HG03439 (cell line): ENCODE measurements at regions not wholly inside any gene's neighbourhood (a gene's known extent, or its start where the extent isn't known, plus 50 kb on each side); places are given as distances from the start of the nearest gene placed in this dataset.
"Not testable (repeated sequence)": the region's sequence is repeated elsewhere in the genome, so short reads cannot be mapped to it uniquely, and the experiment has no call there.

Experiments used
- ATAC-seq: cut with Tn5 transposase; IDR thresholded peaks from one replicate; pipeline ENCODE4 v1.9.1; 2021; ENCODE audit warnings: mild to moderate bottlenecking, moderate library complexity; ENCODE audit not compliant: unreplicated experiment

DNA sequence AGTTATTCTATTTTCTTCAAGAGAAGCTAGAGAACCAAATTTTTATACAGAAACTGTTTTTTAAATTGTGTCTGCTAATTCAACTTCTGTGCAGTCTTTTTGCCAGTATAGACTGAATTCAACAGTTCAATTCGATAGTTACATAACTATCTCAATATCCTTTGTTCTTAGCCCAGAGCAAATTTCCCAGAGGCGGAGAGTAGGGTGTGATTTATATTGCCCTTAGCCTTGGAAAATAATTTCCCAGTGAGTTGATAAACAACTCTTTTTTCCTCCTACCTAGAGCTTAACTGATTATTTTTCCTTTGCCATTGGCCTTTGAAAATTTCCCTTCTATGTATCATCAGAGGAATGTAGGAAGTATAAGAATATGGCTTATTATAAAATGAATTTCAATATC is 420.5 kb downstream of the NSUN3 start:
- ATAC-seq, result no peak

- ATAC-seq, result no peak
Measured at GRCh38 chr3:94494992-94495391, 432.1 kb downstream of the NSUN3 start.

- ATAC-seq, result no peak
Measured at GRCh38 chr3:94500146-94500545, 437.3 kb downstream of the NSUN3 start.

DNA sequence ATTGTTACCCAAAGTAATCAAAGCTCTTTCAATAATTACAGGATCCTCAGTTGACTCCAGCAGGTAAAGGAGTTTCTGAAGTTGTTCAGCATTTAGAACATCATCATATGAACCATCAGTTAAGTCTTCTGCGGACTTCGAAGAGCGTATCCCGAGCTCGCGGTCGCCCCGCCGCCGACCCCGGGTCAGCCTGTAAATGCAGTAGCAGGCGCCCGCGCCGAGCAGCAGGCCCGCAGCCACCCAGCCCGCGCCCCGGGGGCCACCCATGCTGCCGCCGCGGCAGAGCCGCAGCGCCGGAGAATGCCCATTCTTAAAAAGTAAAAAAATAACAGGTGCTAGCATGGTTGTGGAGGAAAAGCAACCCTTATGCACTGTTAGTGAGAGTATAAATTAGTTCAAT is 444.5 kb downstream of the NSUN3 start:
- ATAC-seq, result not testable (repeated sequence)

DNA sequence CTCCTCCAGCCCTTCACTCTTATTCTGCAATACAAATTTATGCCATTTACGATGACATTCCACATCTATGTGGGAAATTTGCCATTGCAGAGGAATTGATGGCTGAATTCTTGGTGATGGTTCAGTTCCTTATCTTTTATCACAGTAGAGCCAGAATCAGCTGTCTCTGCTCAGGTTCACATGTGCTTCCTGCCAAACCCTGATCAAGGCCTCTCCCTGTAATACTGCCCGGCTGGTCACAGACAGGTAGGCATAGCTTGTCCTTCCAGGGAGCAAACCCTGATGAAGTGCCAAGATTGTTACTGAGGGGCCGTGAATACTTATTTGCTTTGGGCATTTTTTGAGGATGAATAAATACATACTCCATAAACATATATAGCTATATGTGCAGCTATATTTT is 450.0 kb downstream of the NSUN3 start:
- no peak for ATAC-seq

GRCh38 chr3:94513600-94513999 is 450.7 kb downstream of the NSUN3 start:
- ATAC-seq, result no peak

DNA sequence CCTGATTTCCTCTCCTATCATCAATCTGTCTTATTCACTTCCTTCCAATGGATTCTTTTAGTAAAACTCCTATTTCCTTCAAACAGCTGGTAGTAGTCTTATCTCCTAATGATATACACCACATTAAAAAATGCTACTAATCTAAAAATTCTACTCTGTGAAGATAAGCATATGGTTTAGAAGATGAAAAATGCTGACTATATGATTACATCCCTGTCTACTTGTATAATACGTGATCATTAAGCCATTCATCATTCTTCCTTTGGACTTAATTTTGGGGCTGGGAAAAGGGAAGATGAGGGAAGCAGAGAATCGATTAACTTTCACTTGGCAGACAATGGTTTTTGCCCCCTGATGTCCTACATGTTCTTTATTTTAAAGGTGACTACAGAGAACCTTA is 453.1 kb downstream of the NSUN3 start:
- ATAC-seq, result no peak

GRCh38 chr3:94520364-94520763 is 457.5 kb downstream of the NSUN3 start:
- no peak for ATAC-seq

GRCh38 chr3:94522488-94522887 is 459.6 kb downstream of the NSUN3 start:
- ATAC-seq, result no peak

DNA sequence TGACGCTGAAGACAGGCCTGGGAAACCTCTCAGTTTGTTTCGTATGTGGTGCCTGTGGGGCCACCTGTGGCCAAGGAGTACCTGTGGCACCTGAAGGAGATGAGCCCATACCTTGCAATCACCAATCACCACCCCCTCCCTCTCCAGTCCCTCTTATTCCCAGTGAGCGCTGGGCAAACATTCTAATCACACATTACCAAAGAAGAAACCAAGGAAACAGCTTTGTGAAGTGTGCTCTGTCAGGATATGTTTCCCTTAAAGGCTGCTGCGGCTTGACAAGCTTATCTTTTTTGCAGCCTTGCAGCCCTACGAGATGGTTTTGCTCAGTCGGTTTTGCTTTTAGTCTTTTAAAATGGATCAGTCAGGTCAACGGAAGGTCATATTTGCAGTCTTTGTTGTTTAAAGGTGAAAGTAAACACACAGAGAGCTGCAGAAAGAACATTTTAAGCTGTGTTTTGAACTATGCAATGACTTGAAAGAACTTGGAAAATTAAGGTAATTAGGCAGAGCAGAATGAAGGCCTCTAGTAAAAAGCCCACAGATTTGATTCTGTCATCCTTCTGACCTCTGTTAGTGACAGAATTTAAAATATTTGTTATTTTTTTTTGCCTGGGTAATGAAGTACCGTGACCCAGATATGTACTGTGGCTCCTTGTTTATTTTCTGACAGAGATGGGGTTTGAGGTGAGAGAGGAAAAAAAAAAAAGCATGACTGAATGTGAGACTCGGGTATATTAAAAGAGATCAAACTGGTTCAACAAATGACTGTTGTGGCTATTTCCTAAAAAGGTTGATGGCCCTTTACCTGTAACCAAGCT is 461.4 kb downstream of the NSUN3 start:
- ATAC-seq, result no peak

GRCh38 chr3:94525043-94525442 is 462.2 kb downstream of the NSUN3 start:
- no peak for ATAC-seq

- ATAC-seq, result no peak
Measured at GRCh38 chr3:94529816-94530215, 467.0 kb downstream of the NSUN3 start.

DNA sequence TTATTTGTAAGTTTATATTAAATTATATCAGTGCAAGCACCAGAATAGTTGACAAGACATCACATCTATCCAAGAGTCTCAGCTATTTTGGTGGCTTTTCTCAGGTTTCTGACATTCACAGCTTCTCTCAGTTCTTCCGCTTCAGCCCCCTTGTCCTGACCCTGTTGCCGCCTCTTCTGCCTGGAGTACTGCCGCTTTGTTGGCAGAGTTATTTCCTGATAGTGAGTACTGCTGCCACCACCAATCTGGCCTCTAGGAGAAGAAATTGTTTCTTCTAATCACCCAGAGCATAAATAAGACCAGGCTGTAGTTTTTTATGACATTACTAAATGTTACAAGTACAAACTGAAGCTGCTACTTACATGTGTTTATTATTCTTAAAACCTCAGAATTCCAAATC is 470.1 kb downstream of the NSUN3 start:
- no peak for ATAC-seq

DNA sequence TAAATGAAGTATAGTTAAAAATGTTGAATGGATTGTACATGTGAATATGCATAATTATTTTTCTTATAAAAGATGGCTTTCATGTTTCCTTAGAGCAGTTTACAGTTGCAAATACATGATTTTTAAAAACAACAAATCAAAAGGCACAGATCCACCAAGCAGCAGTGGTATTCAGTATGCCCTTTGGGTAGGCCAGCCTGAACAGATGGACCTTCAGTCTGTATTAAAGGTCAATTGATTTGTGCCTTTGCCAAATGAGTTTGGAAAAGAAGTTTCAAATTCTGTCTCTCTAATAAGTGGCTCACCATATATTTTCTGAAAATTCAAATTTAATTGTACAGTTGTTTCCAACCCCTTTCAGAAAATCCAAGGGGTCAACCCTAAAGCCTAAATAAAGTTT is 477.1 kb downstream of the NSUN3 start:
- no peak for ATAC-seq

- no peak for ATAC-seq
Measured at GRCh38 chr3:94543161-94543560, 480.3 kb downstream of the NSUN3 start.

GRCh38 chr3:94544131-94544789 is 481.4 kb downstream of the NSUN3 start:
- no peak for ATAC-seq

DNA sequence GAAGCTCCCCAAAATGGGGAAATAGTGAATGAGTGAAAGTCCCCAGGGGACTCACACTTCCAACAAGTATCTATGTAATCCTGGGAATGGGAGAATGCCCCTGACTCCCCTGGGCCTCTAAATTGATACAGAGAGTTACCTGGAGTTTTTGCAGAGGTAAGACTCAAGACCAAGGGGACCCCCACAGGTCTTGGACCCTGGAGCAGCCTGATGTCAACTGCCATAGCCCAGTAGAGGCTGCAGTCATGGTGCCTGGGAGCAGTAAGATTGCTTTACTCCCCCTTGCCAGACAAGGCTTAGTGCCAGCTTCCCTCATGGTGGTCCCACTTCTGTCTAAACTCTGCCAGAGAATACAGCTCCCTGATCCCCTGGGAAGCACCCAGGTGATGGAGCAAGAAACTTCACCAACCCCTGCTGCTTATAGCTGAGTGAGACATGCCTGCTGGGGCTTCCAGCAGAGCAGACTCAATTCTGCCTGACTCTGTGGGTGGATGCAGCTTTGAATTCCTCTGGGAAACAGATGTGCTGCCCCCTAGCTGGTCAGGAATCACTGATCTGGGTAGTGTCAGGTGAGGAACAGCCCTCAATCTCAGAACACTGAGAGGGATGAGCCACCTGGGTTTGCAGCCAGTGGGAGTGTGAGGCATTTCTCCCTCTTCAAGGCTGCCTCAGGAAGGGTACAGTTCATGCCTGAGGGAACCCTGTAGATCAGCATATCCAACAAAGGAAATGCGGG is 485.9 kb downstream of the NSUN3 start:
- no peak for ATAC-seq

GRCh38 chr3:94561094-94561493 is 498.2 kb downstream of the NSUN3 start:
- ATAC-seq, result no peak

- ATAC-seq, result no peak
Measured at GRCh38 chr3:94564247-94564646, 501.4 kb downstream of the NSUN3 start.

- ATAC-seq, result no peak
Measured at GRCh38 chr3:94568041-94568440, 505.2 kb downstream of the NSUN3 start.

DNA sequence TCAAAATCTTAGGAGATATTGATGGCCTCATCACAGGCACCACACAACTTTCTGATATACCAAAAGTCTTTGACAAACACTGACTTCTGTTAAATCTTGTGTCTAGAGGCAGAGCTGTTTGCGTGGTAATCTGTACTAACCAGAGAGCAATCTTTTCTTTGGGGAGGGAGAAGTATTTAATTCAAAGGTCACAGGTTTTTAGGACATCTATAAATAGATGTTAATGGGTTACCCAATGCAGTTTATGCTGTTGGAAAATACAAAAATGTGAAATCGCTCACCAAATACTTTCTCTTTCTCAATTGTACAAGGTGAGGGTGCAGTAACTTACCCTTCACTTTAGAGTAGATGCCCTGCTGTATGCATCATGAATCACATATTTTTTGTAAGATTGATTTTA is 510.5 kb downstream of the NSUN3 start:
- no peak for ATAC-seq

DNA sequence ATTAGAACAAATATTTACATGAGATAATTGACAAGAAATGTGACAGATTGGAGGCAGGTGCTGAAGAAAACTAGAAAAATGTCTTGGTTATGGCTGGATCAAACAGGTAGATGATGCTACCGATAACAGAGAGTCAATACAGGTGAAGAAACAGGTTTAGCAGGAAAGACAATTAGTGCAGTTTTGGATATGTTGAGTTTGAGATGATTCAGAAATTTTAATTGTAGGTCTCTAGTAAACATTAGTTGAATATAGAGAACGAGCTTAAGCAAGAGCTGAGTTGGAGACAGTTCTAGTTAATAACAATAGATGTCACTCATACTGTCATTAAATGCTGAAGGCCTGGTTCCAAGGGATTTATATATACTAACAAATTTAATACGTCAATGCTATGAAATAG is 524.4 kb downstream of the NSUN3 start:
- no peak for ATAC-seq
